NCI-H1092 treated with DMSO at 0.1 percent for 48 hours (cell line): ENCODE measurements at regions not wholly inside any gene's neighbourhood (a gene's known extent, or its start where the extent isn't known, plus 50 kb on each side); places are given as distances from the start of the nearest gene placed in this dataset.

Experiments used
- DNase-seq: peaks from one replicate; lab custom pipeline; 2025; lab: John Stamatoyannopoulos, UW

DNA sequence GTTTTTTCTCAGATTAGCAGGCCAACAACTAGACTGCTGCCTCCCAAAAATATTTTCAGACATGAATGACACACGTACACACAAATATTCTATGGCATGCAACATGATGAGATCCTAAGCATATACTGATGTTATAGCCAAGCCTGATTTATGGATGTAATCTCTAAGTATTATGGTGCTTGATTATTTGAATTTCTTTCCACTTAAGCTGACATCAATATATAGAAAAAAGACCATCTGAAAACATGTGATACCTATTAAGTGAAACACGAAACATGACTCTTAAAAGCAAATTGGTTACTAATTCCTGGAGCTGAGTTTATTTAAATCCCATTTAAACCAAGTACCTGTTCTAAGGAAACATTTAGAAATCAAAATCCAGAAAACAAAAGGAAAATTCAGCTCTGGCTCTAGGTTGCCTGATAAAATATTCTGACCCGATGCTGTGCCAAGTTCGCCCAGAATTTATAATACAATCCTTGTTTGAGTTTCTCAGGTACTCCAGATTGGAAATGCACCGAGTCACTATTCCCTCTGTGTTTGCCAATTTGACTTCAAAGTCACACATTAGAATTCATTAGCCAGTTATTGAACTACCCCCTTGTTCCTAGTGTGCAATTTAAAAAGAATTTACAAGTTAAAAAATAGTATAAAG lies 548.6 kb downstream of the CSNK1G3 start:
- peak; percentile 86 for DNase-seq

DNA sequence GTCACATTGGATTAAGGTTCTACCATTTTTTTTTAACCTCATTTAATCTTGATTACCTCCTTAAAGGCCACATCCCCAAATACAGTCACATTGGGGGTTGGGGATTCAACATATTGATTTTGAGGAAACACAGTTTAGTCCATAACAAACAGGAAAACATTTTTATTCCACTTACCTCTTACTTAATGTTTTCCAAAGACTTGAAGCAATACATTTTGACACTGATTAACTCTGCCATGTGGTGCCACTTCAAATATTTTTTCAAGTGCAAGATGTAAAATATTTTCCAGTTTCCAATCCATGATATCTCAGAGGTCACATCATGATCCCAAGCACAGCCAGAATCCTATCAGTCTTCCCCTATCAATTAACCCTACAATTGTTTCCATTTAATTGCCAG lies 548.0 kb downstream of the CSNK1G3 start:
- DNase-seq, result no peak

DNA sequence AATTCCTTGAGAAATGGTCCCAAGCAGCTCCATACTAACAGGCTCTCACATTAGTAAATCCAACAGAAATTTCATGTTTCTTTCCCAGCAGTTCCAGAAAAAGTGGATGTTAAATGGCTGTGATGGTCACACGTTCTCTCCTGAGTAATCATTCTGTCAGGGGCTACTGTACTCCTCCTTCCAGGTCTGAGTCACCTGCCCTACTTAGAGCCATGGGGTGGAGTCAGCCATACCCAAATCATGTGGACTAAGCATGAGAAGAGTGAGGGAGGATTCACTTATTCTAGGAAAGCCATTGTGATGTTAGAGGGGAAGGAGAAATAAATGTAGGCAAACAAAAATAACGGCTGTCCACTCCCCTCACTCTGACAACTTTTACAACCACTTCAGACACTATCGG lies 547.2 kb downstream of the CSNK1G3 start:
- no peak for DNase-seq

DNA sequence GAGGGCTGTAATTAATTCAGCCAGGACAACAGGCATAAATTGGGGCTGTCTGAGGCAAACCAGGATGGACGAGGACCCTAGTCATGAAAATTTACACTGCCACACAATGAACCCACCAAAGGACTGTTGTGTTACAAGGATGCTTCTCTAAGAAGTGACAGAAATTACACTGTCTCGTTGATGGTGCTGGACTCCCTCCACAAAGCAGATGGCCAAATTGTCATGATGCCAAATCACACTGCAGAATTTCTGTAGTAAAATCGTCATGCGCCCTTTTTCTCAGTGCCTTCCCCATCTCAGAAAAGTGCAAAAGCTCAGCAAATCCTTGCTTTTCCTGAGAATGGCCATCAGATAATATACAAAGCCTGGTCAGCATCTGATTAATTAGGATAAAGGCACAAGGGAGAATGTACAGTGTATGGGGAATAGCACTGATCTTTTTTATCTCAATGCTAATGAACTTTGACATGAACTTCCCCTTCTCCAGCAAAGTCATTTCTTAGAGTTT lies 545.8 kb downstream of the CSNK1G3 start:
- DNase-seq, result peak; percentile 26

DNA sequence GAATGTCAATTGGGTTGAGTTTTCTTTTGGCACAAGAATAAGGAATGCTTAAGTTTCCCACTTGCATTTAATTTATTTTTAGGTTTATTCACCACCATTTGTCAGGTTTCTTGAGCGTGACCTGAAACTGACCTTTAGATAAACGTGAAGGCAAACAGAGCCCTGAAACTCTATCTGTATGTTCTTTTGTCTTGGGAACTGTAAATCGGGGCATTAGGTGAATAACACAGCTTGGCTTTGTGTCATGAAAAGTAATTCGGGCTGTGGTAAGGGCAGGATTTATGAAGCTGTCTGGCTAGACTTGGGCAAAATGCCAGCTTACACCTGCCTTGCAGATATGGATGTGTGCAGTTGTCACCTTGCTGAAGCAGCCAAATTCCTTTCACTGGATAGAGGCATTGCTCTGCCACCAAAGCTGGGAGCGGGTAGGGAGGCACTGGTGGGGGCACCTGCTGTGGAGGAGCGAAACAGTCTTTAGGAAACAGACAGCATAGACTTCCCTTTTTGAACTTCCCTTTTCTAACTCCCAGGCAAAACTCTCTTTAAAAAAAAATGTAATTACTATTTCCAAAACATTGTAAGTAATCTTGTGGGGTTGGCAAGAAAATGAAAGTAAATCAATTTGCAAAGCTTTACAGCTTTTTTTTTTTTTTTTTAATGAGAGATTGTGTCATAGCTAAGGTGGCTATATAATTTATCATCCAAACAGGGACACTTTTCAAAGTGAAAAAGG lies 545.2 kb downstream of the CSNK1G3 start:
- DNase-seq, result peak; percentile 82

DNA sequence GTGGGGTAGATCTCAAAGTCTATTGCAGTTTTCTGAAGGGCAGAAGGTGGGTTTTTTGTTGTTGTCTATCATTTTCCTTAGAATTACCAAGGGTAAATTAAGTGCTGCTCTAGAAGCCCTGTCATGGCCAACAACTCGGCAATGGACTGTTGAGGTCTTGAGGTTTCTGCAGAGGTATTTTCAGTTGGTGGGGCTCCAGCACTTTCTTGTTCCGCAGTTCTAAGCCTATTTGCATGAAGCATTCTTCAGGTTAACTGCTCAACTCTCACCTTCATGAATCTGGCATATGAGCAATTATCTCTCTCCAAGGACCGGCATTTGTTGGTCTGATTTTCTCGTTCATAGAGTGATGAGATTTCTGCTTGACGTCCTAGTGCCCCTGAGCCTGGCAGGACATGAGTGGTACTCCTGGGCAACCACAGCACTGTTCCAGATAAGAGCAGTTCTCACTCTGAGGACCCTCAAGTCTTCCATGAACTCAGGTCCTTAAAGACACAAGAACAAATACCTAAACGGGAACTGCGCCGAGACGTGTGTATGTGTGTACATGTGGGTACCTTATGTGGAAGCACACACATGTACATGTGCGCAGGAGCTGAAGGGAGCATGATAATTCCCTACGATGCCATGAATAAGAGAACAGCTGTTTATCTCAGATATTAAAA lies 544.5 kb downstream of the CSNK1G3 start:
- DNase-seq, result no peak

DNA sequence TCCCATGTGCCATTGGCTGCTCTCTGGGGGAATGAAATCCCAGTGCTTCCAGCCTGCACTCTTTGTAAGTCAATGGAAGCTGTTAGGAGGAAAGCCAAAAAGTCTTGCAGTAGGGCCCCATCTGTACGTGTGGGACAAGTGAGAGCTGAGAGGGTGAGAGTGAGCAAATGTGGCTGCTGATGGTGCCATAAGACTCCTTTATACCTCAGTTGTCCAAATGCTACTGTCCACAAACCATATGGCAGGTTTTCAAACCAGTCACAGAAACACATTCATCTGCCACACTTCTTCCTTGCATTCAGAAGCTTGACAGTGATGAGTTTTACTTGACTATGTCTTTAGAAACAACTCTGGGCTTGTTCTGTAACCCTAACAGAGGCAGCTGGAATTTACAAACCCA lies 543.8 kb downstream of the CSNK1G3 start:
- DNase-seq, result no peak

DNA sequence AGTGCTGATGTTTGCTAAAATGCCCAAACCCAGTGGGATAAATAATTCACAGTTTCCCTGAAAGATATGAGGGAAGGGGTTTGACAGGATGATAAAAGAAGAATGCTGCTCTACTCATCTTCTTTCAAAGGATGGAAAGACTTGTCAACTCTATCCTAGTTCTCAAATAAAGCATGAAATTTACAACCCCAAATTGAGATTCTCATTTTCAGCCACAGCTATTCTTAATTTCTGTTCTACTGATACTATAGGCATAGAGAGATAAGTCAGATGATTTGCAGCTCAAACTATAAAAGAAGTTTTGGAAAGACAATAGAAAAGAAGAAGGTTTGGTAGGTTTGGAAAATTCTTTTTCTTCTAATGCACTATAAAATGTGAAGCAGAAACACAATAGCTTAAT lies 542.6 kb downstream of the CSNK1G3 start:
- DNase-seq, result no peak

DNA sequence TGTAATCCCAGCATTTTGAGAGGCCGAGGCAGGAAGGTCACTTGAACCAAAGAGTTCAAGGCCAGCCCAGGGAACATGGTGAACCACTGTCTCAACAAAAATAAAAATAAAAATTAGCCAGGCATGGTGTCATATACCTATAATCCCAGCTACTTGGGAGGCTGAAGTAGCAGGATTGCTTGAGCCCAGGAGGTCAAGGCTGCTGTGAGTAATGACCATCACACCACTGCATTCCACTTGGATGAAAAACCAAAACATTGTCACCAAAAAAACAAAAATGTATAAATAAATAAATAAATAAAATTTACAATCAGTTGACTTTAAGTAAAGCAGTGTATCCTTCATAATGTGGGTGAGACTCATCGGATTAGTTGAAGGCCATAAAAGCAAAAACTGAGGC lies 541.4 kb downstream of the CSNK1G3 start:
- DNase-seq, result no peak

DNA sequence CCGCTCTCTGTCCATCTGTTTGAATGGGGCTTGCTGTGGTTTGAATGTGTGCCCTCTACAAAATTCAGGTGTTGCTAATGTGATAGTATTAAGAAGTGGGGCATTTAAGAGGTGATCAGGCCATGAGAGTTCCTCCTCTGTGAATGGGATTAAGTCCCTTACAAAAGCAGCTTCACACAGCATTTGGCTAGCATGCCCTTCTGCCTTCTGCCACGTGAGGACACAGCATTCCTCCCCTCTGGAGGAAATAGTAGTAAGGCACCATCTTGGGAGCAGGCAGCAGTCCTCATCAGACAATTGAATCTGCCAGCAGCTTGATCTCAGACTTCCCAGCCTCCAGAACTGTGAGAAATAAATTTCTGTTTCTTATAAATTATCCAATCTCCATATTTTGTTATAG lies 540.2 kb downstream of the CSNK1G3 start:
- no peak for DNase-seq

DNA sequence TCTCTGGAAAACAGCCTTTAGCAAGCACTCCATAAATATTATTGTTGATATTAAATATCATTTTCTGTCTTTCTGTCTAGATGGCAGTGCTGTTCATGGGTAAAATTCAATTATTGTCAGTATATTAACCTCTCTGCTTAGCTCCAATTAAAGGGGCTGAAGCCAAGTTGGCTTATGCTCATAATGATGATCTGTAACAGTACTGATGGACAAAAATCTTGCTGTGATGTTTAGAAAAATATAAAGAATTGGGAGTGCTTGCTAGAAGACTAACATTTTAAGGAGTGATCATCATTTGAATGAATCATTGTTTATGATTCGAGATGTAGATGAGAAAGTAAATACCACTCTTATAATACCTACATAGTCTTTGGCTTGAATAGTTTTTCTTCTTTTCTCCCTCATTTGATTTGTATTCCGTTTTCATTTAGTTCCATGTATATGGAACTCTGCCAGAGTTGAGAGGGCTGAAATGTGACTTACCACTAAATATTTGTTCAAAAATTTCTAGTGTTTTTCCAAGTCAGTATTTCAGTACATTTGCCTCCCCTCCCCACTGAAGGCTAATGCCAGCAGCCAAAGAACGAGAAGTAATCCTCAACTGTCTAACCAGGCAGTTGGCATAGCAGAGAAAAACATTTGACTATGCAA lies 538.3 kb downstream of the CSNK1G3 start:
- DNase-seq, result no peak

DNA sequence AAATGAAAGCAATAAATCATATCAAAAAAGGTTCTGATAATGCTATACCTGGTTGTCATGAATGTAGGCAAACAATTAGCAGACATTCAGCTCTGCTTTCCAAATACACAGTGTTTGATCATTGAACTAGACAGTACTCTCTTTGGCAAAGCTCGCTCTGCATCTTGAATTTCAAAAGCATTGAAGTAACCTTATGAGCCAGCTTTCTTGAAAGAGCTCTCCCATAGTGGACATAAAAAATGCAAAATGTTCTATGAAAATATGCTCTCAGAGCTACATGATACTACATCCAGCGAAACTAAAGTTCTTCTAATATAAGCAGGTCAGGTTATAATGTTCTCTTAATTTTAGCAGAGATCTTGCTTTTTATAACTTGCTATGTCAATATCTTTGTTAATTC lies 533.4 kb downstream of the CSNK1G3 start:
- DNase-seq, result peak; percentile 20

DNA sequence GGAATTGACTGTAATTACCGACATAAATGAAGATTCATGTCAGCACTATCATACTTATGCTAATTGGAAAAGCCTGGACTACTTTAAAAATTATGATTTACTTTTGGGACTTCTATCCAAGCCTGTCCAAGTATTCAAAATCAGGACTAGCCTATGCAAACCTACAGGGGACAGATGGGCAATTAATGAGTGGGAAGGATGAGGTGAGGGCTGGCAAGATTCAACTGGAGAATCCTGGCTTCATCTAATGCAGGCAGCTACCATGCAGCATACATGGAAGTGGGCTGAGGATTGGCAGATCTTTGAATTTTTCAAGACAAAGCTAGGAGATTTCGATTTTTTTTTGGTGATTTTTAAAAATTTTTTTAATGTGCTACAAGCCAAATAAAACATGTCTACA lies 532.6 kb downstream of the CSNK1G3 start:
- DNase-seq, result no peak

DNA sequence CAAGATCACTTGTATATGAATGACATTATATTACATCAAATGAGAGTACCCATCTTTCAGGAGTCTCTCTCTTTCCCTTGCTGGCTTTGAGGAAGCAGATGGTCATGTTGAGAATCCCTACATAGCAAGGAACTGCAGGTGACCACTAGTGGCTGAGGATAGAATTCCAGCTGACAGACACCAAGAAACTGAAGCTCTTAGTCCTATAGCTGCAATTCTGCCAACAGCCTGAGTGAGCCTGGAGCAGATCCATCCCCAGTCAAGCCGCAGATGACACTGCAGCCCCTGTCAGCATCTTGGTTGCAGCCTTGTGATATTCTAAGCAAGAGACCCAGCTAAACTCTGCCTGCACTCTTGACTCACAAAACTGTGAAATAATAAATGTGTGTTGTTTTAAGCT lies 531.5 kb downstream of the CSNK1G3 start:
- no peak for DNase-seq

DNA sequence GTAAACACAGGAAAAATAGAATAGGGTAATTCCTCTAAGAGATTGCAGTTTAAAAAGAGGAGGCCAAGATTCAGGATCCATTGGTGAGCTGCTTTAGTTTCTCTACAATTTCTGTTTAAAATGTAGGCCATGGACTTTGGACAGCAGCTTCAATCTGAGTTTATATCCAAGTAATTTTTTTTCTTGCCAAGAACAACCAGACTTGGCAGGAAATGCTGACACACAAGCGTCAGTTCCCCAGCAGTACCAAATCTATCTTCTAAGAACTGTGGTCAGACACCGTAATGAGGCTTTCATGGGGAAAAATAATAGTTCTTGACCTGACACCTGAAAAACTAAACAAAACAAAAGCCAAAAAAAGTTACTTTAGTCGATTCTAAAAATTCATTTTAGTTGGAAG lies 528.8 kb downstream of the CSNK1G3 start:
- DNase-seq, result no peak

DNA sequence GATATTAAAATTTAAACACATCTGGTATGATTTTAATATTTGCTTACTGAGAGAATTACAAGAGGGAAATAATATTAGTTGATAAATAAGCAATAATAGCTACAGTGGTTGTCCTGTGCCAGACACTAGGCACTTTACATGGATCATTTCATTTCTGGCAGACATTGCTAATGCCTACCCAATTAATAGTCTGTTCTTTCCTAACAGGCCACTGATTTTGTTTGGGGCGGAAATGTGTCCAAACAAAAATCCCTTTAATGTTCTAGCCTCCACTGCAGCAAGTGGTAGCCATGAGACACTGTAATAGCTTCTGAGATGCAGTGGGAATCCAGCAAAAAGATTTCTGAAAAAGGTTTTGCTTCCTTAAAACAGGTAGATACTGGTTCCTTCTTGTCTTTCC lies 527.4 kb downstream of the CSNK1G3 start:
- no peak for DNase-seq

DNA sequence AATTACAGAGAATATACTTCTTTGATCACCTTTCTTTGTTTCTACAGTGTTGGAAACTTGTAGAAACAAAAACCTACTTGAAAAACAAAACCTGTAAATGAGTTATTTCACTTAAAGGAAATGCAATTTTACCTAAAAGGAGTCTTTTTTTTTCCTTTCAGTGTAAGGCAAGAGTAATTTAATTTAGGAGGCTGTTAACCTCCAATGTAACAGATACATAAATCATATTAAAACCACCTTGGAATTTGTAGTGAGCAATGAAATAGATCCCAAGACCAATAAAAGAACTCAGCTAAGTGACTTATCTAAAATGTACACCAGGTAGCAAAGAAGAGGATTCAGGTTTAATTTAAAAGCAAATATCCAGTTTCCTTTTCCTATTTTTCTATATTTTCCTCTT lies 524.8 kb downstream of the CSNK1G3 start:
- no peak for DNase-seq

DNA sequence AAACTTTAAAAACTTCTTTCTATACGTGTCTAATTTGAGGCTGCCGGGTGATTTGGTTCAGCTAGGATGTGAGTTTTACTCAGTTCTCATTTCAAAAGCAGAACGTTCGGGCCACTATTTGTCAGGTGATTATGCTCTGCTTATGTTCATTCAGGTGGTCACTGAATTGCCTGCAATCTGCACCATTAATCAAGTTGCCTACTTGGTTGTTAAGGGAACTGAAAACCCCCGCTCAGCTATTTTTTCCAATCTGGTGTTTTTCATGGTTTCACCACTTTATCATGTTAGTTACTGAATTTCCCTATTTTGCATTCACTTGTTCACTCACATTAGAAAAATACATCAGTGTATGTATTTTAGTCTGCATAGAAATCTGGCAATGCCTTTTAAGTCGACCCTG lies 523.0 kb downstream of the CSNK1G3 start:
- no peak for DNase-seq

DNA sequence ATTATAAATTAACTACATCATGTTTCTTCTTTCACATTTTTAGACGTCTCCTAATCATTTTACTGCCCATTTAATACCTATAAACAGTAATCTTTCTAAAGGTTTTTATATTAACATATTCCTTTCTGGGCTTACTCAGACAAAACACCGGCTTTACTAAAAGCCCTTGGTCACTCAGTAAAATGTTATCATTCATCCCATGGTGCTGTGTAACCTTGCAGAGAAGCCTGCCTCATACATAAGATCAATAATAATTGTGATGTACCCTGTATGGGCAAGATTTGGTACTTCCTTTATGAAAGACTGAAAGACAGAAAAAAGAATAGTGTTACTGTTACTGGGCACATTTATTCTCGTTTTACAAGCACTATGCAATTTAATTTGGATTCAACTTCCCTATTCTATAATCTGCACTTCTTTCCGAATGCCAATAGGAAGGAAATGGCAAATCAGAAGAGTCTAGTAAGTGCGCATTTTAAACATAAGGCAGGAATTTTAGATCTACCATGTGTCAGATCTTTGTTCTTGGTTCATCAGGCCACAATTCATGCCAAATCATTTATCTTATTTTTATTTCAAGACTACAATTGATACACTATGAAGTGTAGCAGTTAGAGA lies 522.2 kb downstream of the CSNK1G3 start:
- DNase-seq, result no peak

DNA sequence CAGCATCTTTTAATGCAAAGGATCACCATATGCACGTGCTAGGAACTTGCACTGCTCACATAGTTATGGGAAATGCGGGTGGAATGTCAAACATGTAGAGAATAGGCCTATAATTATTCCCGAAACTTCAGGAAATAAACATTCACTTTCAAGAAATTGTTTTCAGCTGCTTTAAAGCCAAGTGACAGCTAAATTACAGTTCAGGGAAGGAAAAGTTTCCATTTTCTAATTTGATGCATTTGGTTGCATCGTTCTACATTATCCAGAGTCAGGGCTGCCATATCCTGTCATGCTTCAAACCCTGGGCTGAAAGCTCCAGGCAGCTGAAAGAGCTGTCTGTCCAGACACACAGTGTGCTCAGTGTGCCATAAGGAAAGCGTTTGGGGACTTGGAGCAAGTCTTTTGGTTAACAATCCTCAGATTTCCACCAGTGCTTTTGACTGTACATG lies 518.1 kb downstream of the CSNK1G3 start:
- DNase-seq, result no peak

DNA sequence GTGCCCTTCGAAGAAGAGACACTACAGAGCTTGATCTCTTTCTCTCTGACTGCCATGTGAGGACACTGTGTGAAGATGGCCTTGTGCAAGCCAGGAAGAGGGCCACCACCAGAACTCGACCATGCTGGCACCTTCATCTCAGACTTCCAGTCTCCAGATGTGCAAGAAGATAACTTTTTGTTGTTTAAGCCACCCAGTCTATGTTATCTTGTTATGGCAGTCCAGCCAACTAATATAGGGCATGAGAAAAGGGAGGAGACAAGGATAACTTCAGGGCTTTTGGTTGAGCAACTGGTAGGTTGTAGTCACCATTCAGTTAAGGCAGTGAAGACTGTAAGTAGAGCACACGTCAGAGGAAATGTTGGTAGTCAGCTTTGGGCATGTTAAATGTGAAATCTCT lies 515.5 kb downstream of the CSNK1G3 start:
- DNase-seq, result no peak

DNA sequence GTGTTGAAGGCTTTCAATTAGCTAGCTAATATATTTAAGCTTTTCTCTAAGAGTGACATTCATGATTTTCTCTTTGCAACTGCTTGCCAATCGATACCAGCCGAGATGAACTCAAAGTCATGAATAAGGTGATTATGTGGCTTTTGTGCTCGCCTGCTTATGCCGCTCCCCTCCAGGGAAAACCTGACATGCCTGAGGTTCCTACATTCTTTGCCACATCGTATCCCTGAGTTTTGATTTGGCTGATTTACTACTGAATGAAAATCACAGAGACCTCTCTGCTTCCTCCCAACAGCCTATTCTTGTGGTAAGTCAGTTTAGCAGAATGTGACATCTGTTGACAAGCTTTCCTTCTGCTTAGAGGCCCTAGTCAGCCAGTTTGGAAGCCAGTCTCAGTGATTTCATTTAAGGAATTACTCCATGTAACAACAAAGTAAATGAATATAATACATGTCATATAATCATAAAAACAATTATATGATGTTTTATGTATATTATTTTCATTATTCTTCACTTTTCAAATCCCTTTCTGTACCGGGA lies 513.4 kb downstream of the CSNK1G3 start:
- DNase-seq, result no peak
